Ovary (tissue), 3 donors: ENCODE measurements at regions not wholly inside any gene's neighbourhood (a gene's known extent, or its start where the extent isn't known, plus 50 kb on each side); places are given as distances from the start of the nearest gene placed in this dataset.

Source experiments
- POLR2A ChIP-seq: fragments of 450-650 bp; IDR thresholded peaks from one replicate; pipeline ENCODE4 v1.6.1; 2017; ENCODE audit warnings: antibody characterized with exemption, mild to moderate bottlenecking, moderate library complexity
- TF ChIP-seq, protein P1 (sequence below), 3 donors: fragments of 450-650 bp in 2 of 3; fragments of 200-600 bp in 1 of 3; IDR thresholded peaks; one replicate each; pipeline versions ENCODE4 v1.5.1 to v1.8.0; 2016 to 2022; ENCODE audit warnings: antibody characterized with exemption in 3 of 3, mild to moderate bottlenecking in 1 of 3
- donor health status: DM: no; HTN: no; CAD: no.

DNA sequence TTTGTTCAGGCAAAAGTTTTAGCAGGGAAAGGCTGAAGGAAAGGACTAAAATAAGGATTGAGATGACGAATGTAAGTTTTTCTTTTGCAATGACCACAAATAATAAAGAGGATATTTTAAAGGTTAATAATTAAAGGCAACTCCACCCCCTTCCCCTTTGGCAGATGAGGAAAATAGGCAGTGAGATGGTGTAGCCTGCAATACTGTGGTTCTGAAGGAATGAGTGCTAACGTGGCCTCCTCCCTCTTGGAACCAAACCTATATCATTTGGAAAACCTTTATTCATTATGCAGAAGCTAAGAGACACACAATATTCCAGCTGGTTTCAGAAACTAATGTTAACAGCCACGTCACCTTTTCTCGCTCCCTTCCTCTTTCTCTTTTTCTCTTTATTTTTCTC is 70.9 kb upstream of the COL1A2 start:
- TF ChIP-seq POLR2A: no peak
- TF ChIP-seq, protein P1, sequence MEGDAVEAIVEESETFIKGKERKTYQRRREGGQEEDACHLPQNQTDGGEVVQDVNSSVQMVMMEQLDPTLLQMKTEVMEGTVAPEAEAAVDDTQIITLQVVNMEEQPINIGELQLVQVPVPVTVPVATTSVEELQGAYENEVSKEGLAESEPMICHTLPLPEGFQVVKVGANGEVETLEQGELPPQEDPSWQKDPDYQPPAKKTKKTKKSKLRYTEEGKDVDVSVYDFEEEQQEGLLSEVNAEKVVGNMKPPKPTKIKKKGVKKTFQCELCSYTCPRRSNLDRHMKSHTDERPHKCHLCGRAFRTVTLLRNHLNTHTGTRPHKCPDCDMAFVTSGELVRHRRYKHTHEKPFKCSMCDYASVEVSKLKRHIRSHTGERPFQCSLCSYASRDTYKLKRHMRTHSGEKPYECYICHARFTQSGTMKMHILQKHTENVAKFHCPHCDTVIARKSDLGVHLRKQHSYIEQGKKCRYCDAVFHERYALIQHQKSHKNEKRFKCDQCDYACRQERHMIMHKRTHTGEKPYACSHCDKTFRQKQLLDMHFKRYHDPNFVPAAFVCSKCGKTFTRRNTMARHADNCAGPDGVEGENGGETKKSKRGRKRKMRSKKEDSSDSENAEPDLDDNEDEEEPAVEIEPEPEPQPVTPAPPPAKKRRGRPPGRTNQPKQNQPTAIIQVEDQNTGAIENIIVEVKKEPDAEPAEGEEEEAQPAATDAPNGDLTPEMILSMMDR (IDR thresholded peaks at IDR 0.05): no peak
